ENCODE measurements at regions not wholly inside any gene's neighbourhood (a gene's known extent, or its start where the extent isn't known, plus 50 kb on each side); places are given as distances from the start of the nearest gene placed in this dataset.
"Not testable (repeated sequence)": the region's sequence is repeated elsewhere in the genome, so short reads cannot be mapped to it uniquely, and the experiment has no call there.

- no peak for DNase-seq
Observed at GRCh38 chr4:134518574-134519217, 317.1 kb upstream of the PABPC4L start.

DNA sequence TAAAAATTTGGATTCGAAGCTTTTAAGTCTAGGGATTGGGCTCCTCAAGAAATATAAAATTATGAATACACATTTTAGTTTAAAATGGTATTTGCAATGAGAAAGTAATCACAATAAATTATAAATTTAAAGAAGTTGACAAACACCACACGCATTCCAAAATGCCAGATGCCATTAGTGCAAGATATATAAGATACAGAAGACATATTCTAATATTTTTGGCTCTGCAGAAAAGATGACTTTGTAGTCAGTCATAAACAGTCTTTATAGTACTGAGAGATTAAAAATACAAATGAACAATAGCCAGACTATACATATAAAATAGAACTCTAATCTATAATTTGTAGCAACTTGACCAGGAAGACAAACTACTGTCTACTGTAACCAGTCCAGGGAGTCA, 309.0 kb upstream of the PABPC4L start:
- DNase-seq, result no peak

DNA sequence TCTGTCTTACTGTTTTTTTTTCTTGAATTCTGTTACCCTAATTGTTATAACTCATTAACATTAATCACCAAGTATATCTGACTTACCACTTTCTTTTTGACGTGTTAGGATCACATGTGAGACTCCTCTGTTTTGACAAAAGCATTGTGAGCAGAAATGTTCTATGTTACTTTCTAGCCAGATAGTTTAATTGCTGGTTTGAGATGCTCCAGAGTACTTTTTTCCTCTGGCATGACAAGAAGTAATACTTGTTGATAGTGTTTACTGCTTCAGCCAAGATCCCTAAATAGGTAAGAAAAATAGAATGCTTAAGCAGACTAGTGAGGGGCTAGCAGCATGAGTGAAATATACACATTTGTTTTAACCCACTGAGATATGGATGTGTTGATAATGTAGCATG, 303.9 kb upstream of the PABPC4L start:
- no peak for DNase-seq

DNA sequence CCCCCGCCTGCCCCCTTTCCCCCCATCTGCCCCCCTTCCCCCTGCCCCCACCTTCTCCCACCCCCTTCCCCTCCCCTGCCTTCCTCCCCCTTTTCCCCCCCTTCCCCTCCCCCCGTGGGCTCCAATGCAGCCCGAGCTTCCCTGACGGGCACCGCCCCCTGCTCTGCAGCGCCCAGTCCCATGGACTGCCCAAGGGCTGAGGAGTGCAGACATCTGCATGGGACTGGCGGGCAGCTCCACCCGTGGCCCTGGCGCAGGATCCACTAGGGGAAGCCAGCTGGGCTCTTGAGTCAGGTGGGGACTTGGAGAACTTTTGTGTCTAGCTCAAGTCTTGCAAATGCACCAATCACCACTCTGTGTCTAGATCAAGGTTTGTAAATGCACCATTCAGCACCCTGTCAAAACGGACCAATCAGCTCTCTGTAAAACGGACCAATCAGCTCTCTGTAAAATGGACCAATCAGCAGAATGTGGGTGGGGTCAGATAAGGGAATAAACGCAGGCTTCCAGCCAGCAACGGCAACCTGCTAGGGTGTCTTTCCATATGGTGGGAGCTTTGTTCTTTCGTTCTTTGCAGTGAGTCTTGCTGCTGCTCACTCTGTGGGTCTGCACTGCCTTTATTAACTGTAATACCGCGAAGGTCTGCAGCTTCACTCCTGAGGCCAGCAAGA, 300.5 kb upstream of the PABPC4L start:
- no peak for DNase-seq

DNA sequence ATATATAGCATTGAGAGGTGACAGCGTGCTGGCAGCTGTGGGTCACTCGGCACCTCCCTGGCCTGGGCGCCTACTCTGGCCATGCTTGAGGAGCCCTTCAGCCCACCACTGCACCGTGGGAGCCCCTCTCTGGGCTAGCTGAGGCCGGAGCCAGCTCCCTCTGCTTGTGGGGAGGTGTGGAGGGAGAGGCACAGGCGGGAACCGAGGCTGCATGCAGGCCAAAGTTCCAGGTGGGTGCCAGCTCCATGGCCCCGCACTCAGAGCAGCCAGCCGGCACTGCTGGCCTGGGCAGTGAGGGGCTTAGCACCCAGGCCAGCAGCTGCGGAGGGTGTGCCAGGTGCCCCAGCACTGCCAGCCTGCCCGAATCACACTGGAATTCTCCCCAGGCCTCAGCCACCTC, 299.9 kb upstream of the PABPC4L start:
- DNase-seq, result not testable (repeated sequence)

- no peak for DNase-seq
Observed at GRCh38 chr4:134499074-134499473, 297.5 kb upstream of the PABPC4L start.

GRCh38 chr4:134490863-134491262, 289.3 kb upstream of the PABPC4L start:
- DNase-seq, result no peak

GRCh38 chr4:134483514-134483913, 281.9 kb upstream of the PABPC4L start:
- DNase-seq, result not testable (repeated sequence)

DNA sequence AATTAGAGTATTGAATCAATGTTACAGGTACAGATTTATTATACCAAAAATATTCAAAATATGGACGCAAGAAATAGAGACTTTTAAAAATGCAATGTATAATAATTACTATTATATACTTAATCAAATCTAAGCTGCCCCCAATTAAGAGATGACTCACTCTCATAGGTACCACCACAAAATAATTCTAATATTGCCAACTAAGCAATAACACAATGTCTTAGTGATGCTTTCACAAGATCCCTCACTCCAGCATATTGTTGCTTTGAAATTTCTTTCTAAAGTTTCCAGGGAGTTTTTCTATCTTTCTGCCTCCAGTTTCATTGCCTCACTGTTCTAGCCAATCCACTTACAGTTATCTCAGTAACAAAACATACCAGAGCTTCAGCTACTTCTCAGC, 270.0 kb upstream of the PABPC4L start:
- no peak for DNase-seq

- DNase-seq, result peak in 2 of 56 donors; percentile 1 to 6
Observed at GRCh38 chr4:134470544-134470943, 269.0 kb upstream of the PABPC4L start.

DNA sequence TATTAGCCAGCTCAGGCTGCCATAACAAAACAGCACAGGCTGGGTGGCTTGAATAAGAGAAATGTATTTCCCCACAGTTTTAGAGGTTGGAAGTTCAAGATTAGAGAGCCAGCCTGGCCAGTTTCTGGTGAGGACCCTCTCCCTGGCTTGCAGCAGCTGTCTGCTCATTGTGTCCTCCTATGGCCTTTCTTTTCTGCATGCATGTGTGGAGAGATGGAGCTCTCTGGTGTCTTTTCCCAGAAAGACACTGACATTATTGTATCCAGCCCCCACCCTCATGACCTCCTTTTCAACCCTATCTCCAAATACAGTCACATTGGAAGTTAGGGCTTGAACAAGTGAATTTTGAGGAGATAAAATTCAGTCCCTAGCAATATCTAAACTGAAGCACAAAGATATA, 263.8 kb upstream of the PABPC4L start:
- DNase-seq, result no peak

GRCh38 chr4:134463771-134464170, 262.2 kb upstream of the PABPC4L start:
- DNase-seq, result no peak

DNA sequence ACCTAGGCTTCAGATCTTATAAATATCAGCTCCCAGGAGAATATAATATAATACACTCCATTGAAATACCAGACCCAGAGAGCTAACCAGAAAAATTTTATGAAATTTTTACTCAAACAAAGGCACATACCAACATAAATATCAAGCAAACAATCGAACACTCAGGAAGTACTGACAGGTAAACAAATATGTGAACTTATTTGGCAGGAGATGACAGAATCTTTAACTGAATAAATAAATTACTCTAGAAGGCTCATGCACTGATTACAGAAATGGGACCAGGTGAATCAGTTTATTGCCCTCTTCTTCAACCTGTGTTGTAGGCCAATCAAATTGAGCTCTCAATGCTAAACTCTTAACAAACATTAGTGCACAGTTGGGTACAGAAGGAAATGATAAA, 225.2 kb upstream of the PABPC4L start:
- no peak for DNase-seq

DNA sequence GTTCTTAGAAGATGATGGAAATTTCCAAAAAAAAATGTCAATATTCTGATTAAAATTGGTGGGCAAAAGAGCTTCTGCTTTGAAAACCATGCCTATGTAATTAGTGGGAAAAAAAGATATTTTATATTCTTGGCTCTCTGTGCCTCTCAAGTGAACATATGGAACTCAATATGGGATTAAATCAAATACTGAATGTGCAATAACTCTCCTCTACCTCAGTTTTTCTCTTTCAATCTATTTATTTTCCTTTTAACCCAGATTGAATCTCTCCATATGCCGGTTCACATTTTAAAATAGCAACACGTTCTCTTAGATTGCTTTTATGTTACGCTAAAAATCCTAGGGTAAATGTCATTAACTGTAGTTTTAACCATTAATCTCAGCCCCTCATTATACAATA, 224.2 kb upstream of the PABPC4L start:
- no peak for DNase-seq

- no peak for DNase-seq
Observed at GRCh38 chr4:134422776-134423175, 221.2 kb upstream of the PABPC4L start.

GRCh38 chr4:134421734-134422133, 220.1 kb upstream of the PABPC4L start:
- DNase-seq, result no peak

DNA sequence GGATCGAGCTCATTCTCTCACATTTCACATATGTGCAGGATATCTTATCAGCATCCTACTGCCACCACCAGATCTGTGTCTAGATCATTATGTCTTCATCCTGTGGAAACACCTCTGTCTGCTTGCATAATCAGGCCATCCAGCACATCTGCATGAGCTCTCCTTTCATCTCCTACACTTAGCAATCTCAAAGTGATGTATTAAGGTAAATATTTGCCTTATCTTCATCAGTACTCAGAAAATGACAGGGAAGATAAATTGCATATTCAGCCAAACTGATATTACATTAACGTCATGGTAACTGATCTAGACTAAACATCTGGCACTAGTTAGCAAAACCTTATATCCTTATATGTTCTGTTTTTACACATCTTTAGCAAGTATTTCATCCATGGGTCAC, 207.3 kb upstream of the PABPC4L start:
- DNase-seq, result no peak

GRCh38 chr4:134401798-134402197, 200.2 kb upstream of the PABPC4L start:
- DNase-seq, result no peak

DNA sequence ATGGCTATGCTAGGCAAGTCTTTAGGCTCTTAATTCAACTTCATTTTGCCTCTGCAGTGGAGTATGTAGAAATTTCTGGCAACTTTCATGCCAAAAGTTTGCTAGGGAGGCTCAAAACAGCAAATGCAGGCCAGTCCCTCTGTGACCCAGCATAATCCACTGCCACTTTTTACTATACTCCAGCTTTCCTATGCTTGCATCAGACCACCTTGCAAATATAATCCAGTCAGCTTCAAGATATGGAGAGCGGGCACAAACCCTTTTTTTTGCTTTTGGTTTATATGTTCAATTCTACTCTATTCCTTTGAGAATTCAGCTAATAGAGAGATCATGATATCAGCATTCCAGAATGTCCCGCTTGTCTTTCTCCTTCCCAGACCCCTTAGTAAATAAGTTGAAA, 192.0 kb upstream of the PABPC4L start:
- no peak for DNase-seq

DNA sequence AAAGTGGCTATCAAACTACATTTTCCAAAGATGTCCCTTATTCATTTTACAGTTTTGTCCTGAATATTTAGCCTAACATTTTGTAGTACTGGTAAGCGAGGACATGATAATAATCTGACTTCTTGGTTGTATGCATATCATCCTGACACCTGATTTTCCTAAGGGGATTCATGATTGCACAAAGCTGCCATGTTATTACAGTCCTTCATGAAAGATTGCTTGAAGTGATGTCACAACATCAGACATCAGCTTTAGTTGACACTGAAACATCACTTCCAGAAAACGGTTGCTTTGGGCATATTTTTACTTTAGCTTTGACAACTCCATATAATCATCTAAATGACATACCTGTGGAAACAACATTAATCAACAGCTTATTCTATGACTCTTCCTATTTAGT, 188.7 kb upstream of the PABPC4L start:
- no peak for DNase-seq

- no peak for DNase-seq
Observed at GRCh38 chr4:134388351-134388750, 186.8 kb upstream of the PABPC4L start.

GRCh38 chr4:134382478-134383227, 181.1 kb upstream of the PABPC4L start:
- DNase-seq, result no peak

DNA sequence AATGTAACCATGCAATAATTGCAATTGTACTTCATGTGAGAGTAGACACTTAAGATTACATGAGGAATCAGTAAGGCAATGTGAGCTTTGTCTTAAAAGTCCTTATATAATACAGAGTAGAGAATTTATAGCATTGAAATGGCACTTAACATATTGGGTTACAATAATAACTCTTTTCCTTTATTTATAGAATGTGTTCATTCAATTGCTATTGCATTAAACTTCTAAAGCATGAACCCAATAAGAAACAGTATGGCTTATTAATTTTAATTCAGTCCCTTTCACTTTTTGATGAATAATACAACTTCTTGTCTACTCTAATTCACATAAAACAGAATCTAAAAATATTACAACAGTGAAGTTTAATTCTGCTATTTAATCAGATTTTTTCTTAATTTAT, 174.2 kb upstream of the PABPC4L start:
- DNase-seq, result no peak
